PC-3 (cell line): ENCODE measurements at regions not wholly inside any gene's neighbourhood (a gene's known extent, or its start where the extent isn't known, plus 50 kb on each side); places are given as distances from the start of the nearest gene placed in this dataset.

Experiments
- ATAC-seq: fragments of 200-7000 bp; cut with Tn5 transposase; 2 replicates; pipeline ENCODE4 v1.9.1; 2020; ENCODE audit warnings: mild to moderate bottlenecking, moderate library complexity
- BruUV-seq: library from RNA; stranded (reverse); fragments of 400-500 nt; replicated peaks from 2 replicates; lab custom pipeline; 2021; lab: Mats Ljungman, UMichigan
- CTCF ChIA-PET: fragments of 300-600 bp; sonication (Branson Sonifier 250); formaldehyde crosslinking; loops from one replicate; lab custom pipeline; 2022; ENCODE audit warnings: antibody characterized with exemption; lab: Charles Lee
- POLR2A ChIA-PET: fragments of 300-600 bp; sonication (Branson Sonifier 250); formaldehyde crosslinking; loops from one replicate; lab custom pipeline; 2022; ENCODE audit warnings: antibody characterized with exemption; ENCODE audit not compliant: unreplicated experiment; lab: Charles Lee
- DNase-seq: peaks from one replicate; pipeline ENCODE4 v3.0.0-alpha.2; 2015
- H2AFZ ChIP-seq: fragments of 300-600 bp; sonication (generic); 2 replicates; pipeline ENCODE4 v1.6.0; 2016; ENCODE audit warnings: antibody characterized with exemption, low read length
- H3F3A ChIP-seq: fragments of 300-600 bp; sonication (generic); one replicate; pipeline ENCODE4 v1.6.0; 2017; ENCODE audit warnings: antibody characterized with exemption, low read length, control low read depth, mild to moderate bottlenecking; ENCODE audit not compliant: unreplicated experiment
- H3K27ac ChIP-seq: fragments of 300-600 bp; sonication (generic); 2 replicates; pipeline ENCODE4 v1.5.1; 2016; ENCODE audit warnings: mild to moderate bottlenecking, low read length
- H3K27me3 ChIP-seq: fragments of 300-600 bp; sonication (generic); 2 replicates; pipeline ENCODE4 v1.6.1; 2016; ENCODE audit warnings: low read length, mixed read lengths
- H3K36me3 ChIP-seq: fragments of 300-600 bp; sonication (generic); 2 replicates; pipeline ENCODE4 v1.6.1; 2016; ENCODE audit warnings: low read depth, mixed run types, low read length, mixed read lengths
- H3K4me1 ChIP-seq: fragments of 300-600 bp; sonication (generic); 2 replicates; pipeline ENCODE4 v1.5.1; 2016; ENCODE audit warnings: low read length; ENCODE audit not compliant: insufficient read depth
- H3K4me2 ChIP-seq: fragments of 300-600 bp; sonication (generic); 2 replicates; pipeline ENCODE4 v1.6.0; 2016; ENCODE audit warnings: low read length
- H3K4me3 ChIP-seq: fragments of 300-600 bp; sonication (generic); 2 replicates; pipeline ENCODE4 v1.5.1; 2016; ENCODE audit warnings: mild to moderate bottlenecking, low read length, mixed read lengths
- H3K79me2 ChIP-seq: fragments of 300-600 bp; sonication (generic); 2 replicates; pipeline ENCODE4 v1.6.1; 2017; ENCODE audit warnings: low read length, mixed read lengths
- H3K9ac ChIP-seq: fragments of 300-600 bp; sonication (generic); 2 replicates; pipeline ENCODE4 v1.6.0; 2016; ENCODE audit warnings: mild to moderate bottlenecking, low read length
- H3K9me2 ChIP-seq: fragments of 300-600 bp; sonication (generic); replicated peaks from 2 replicates; pipeline ENCODE4 v1.6.1; 2016; ENCODE audit warnings: mixed run types, low read length, mixed read lengths
- H3K9me3 ChIP-seq: fragments of 300-600 bp; sonication (generic); 2 replicates; pipeline ENCODE4 v1.6.1; 2016; ENCODE audit warnings: low read length, mixed read lengths
- H4K20me1 ChIP-seq: fragments of 300-600 bp; sonication (generic); 2 replicates; pipeline ENCODE4 v1.6.1; 2016; ENCODE audit warnings: low read length, mixed read lengths
- EZH2 ChIP-seq: fragments of 300-600 bp; sonication (generic); IDR thresholded peaks from one replicate; pipeline ENCODE4 v1.6.1; 2017; ENCODE audit warnings: antibody characterized with exemption, mild to moderate bottlenecking, low read length; ENCODE audit not compliant: unreplicated experiment
- EZH2phosphoT487 ChIP-seq: fragments of 300-600 bp; sonication (generic); IDR thresholded peaks from 2 replicates; pipeline ENCODE4 v1.6.1; 2018; ENCODE audit warnings: mild to moderate bottlenecking, antibody characterized with exemption, low read length, borderline replicate concordance
- intact Hi-C: fragments of 100-400 bp; cut with micrococcal nuclease; formaldehyde crosslinking; loops from 2 replicates; pipeline ENCODE4 v1.9.0; 2023
- TF ChIP-seq, protein P1 (sequence below): fragments of 300-600 bp; sonication (generic); conservative IDR thresholded peaks from 2 replicates; pipeline ENCODE4 v1.5.1; 2017; ENCODE audit warnings: antibody characterized with exemption, low read depth, mild to moderate bottlenecking, low read length

DNA sequence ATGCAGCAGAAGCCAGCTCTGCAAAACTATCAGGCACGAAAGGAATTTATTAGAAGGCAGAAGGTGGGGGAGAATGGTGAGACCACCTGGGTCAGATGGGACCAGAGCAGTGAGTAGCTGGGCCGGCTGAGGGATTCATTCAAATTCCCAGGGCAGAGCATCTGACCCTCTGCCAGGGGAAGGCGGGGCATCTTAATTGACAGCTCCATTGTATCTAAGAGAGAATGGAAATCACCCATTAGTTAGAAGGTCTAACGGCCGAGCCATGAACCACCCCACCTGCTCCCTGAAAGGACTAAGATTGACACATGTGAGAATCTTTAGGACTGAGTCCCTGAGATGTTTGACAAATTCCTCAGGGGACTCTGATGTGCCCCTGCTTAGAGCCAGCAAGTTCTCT is 83.7 kb downstream of the PHETA1 start:
- ChIA-PET CTCF (no interaction called here), POLR2A (no interaction called here)
- intact Hi-C loops, result no loop called here
- no peak for ATAC-seq
- Histone ChIP-seq H3K4me1 (no peaks in the 10 kb centered on the region), H3K9me2 (no peaks in the 10 kb centered on the region), H3K79me2 (no peaks in the 10 kb centered on the region), H3K4me3 (no peak overlapping the region), H3K27me3 (peaks cover 26% of the 10 kb centered on the region), H3K36me3 (no peaks in the 10 kb centered on the region), H3K27ac (no peak overlapping the region), H4K20me1 (no peaks in the 10 kb centered on the region), H3F3A (no peaks in the 10 kb centered on the region), H3K4me2 (no peak overlapping the region), H3K9ac (no peak overlapping the region), H2AFZ (no peak overlapping the region), H3K9me3 (0 out of 2 replicates have a peak, but pooled peaks cover 6% of the 10 kb centered on the region)
- no peak for DNase-seq
- no peak for TF ChIP-seq EZH2phosphoT487
- no peak for TF ChIP-seq EZH2
- TF ChIP-seq, protein P1, sequence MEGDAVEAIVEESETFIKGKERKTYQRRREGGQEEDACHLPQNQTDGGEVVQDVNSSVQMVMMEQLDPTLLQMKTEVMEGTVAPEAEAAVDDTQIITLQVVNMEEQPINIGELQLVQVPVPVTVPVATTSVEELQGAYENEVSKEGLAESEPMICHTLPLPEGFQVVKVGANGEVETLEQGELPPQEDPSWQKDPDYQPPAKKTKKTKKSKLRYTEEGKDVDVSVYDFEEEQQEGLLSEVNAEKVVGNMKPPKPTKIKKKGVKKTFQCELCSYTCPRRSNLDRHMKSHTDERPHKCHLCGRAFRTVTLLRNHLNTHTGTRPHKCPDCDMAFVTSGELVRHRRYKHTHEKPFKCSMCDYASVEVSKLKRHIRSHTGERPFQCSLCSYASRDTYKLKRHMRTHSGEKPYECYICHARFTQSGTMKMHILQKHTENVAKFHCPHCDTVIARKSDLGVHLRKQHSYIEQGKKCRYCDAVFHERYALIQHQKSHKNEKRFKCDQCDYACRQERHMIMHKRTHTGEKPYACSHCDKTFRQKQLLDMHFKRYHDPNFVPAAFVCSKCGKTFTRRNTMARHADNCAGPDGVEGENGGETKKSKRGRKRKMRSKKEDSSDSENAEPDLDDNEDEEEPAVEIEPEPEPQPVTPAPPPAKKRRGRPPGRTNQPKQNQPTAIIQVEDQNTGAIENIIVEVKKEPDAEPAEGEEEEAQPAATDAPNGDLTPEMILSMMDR, result no peak
- BruUV-seq, result no TSS peak

DNA sequence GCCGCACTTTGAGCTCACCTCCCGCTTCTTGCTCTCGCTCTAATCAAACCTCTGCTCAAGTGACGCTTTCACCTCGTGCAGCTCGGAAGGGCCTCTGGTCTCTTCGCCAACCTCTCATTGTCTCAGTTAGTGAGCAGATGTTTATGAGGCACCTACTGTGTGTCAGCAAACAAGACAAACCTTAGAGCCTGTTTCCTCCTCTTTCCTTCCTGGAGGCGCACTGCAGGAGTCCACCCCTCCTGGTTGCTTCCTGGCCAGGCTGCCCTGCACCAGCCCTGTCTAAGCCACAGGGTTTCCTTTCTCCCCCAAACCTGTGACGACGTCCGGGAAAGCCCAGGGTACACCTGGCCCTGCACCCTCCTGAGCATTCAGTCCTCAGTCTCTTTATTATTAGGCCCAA is 84.2 kb downstream of the PHETA1 start:
- no peaks in the 10 kb centered on the region for H3K79me2 ChIP-seq
- H3K4me2 ChIP-seq, result no peak overlapping the region
- H3K9me2 ChIP-seq, result no peaks in the 10 kb centered on the region
- CTCF ChIA-PET, result no interaction called here
- H3K9ac ChIP-seq, result no peak overlapping the region
- H3K4me1 ChIP-seq, result no peaks in the 10 kb centered on the region
- POLR2A ChIA-PET, result no interaction called here
- BruUV-seq, result no TSS peak
- no peaks in the 10 kb centered on the region for H3F3A ChIP-seq
- no peak overlapping the region for H3K4me3 ChIP-seq
- H2AFZ ChIP-seq, result no peak overlapping the region
- 0 out of 2 replicates have a peak, but pooled peaks cover 6% of the 10 kb centered on the region for H3K9me3 ChIP-seq
- DNase-seq (no peak), ATAC-seq (no peak)
- H3K36me3 ChIP-seq, result no peaks in the 10 kb centered on the region
- H3K27ac ChIP-seq, result no peak overlapping the region
- no peaks in the 10 kb centered on the region for H4K20me1 ChIP-seq
- TF ChIP-seq EZH2 (no peak), EZH2phosphoT487 (no peak)
- TF ChIP-seq, protein P1, result no peak
- peaks cover 26% of the 10 kb centered on the region for H3K27me3 ChIP-seq
- intact Hi-C loops, result no loop called here

DNA sequence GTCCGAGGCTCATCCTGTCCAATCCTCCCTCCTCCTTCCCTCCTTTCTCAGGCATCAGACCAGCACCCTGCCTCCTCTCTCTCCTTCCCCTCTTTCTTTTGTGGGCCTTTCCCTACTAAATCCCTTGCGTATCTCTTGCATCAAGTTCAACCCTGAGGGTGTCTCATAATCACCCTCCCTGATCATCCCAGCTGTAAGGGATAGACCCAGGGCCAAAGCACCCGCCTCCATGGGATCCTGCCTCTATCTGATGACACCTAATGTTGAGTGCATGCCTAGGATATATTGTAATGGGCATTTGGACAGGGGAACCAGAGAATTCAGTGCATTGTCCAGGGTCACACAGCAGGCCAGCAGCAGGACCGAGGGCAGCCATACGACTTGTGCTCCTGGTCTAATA is 84.9 kb downstream of the PHETA1 start:
- H3K79me2 ChIP-seq, result no peaks in the 10 kb centered on the region
- BruUV-seq, result no TSS peak
- peaks cover 26% of the 10 kb centered on the region for H3K27me3 ChIP-seq
- POLR2A ChIA-PET, result no interaction called here
- H3K36me3 ChIP-seq, result no peaks in the 10 kb centered on the region
- CTCF ChIA-PET, result no interaction called here
- no peak overlapping the region for H3K4me3 ChIP-seq
- TF ChIP-seq EZH2phosphoT487 (no peak), EZH2 (no peak)
- TF ChIP-seq, protein P1, result no peak
- H3K4me1 ChIP-seq, result no peaks in the 10 kb centered on the region
- H3F3A ChIP-seq, result no peaks in the 10 kb centered on the region
- no peak for ATAC-seq
- no peak overlapping the region for H3K27ac ChIP-seq
- no peak overlapping the region for H3K4me2 ChIP-seq
- intact Hi-C loops, result no loop called here
- no peak overlapping the region for H2AFZ ChIP-seq
- no peak for DNase-seq
- H3K9me2 ChIP-seq, result no peaks in the 10 kb centered on the region
- H3K9me3 ChIP-seq, result 0 out of 2 replicates have a peak, but pooled peaks cover 6% of the 10 kb centered on the region
- no peak overlapping the region for H3K9ac ChIP-seq
- no peaks in the 10 kb centered on the region for H4K20me1 ChIP-seq
